ENCODE measurements at regions not wholly inside any gene's neighbourhood (a gene's known extent, or its start where the extent isn't known, plus 50 kb on each side); places are given as distances from the start of the nearest gene placed in this dataset.
"Not testable (repeated sequence)": the region's sequence is repeated elsewhere in the genome, so short reads cannot be mapped to it uniquely, and the experiment has no call there.

GRCh38 chr3:74842141-74842540 is 227.7 kb upstream of the CNTN3 start:
- intact Hi-C loops (cut with DNase I), result no loop called here
- no peak for DNase-seq (ENCODE audit: low spot score)

GRCh38 chr3:74839566-74839965 is 225.1 kb upstream of the CNTN3 start:
- intact Hi-C loops (cut with DNase I), result no loop called here
- no peak for DNase-seq (ENCODE audit: low spot score)

GRCh38 chr3:74832925-74833324 is 218.5 kb upstream of the CNTN3 start:
- no peak for DNase-seq (ENCODE audit: low spot score)
- intact Hi-C loops (cut with DNase I), result no loop called here

GRCh38 chr3:74830845-74831244 is 216.4 kb upstream of the CNTN3 start:
- intact Hi-C loops (cut with DNase I); DNase-seq (ENCODE audit: low spot score): not testable (repeated sequence)

GRCh38 chr3:74825404-74825803 is 210.9 kb upstream of the CNTN3 start:
- DNase-seq (ENCODE audit: low spot score); intact Hi-C loops (cut with DNase I): not testable (repeated sequence)

- no peak for DNase-seq (ENCODE audit: low spot score)
- intact Hi-C loops (cut with DNase I), result no loop called here
Measured at GRCh38 chr3:74824366-74824765, 209.9 kb upstream of the CNTN3 start.

GRCh38 chr3:74814181-74814580 is 199.7 kb upstream of the CNTN3 start:
- DNase-seq (ENCODE audit: low spot score), result no peak
- intact Hi-C loops (cut with DNase I), result no loop called here

- intact Hi-C loops (cut with DNase I), result no loop called here
- DNase-seq (ENCODE audit: low spot score), result no peak
Measured at GRCh38 chr3:74812756-74813155, 198.3 kb upstream of the CNTN3 start.

GRCh38 chr3:74808506-74809275 is 194.2 kb upstream of the CNTN3 start:
- no peak for DNase-seq (ENCODE audit: low spot score)
- intact Hi-C loops (cut with DNase I), result no loop called here

GRCh38 chr3:74801924-74802323 is 187.5 kb upstream of the CNTN3 start:
- no peak for DNase-seq (ENCODE audit: low spot score)
- intact Hi-C loops (cut with DNase I), result no loop called here

- DNase-seq (ENCODE audit: low spot score), result no peak
- intact Hi-C loops (cut with DNase I), result no loop called here
Measured at GRCh38 chr3:74789111-74789510, 174.7 kb upstream of the CNTN3 start.

- DNase-seq (ENCODE audit: low spot score), result no peak
- intact Hi-C loops (cut with DNase I), result no loop called here
Measured at GRCh38 chr3:74787011-74787410, 172.6 kb upstream of the CNTN3 start.

GRCh38 chr3:74771401-74771800 is 156.9 kb upstream of the CNTN3 start:
- intact Hi-C loops (cut with DNase I), result no loop called here
- no peak for DNase-seq (ENCODE audit: low spot score)

GRCh38 chr3:74768010-74768409 is 153.6 kb upstream of the CNTN3 start:
- intact Hi-C loops (cut with DNase I), result no loop called here
- DNase-seq (ENCODE audit: low spot score), result no peak

GRCh38 chr3:74766405-74766804 is 151.9 kb upstream of the CNTN3 start:
- DNase-seq (ENCODE audit: low spot score), result no peak

GRCh38 chr3:74763830-74764229 is 149.4 kb upstream of the CNTN3 start:
- intact Hi-C loops (cut with DNase I), result no loop called here

More at GRCh38 chr3:74766405-74766804, 151.9 kb upstream of the CNTN3 start:
- intact Hi-C loops (cut with DNase I), result no loop called here

GRCh38 chr3:74756674-74757073 is 142.2 kb upstream of the CNTN3 start:
- intact Hi-C loops (cut with DNase I), result no loop called here

More at GRCh38 chr3:74763830-74764229, 149.4 kb upstream of the CNTN3 start:
- no peak for DNase-seq (ENCODE audit: low spot score)

GRCh38 chr3:74752290-74752689 is 137.8 kb upstream of the CNTN3 start:
- intact Hi-C loops (cut with DNase I), result no loop called here
- DNase-seq (ENCODE audit: low spot score), result no peak

More at GRCh38 chr3:74756674-74757073, 142.2 kb upstream of the CNTN3 start:
- no peak for DNase-seq (ENCODE audit: low spot score)

GRCh38 chr3:74751775-74752174 is 137.3 kb upstream of the CNTN3 start:
- peak; percentile 76 for DNase-seq (ENCODE audit: low spot score)
- intact Hi-C loops (cut with DNase I), result no loop called here

- no peak for DNase-seq (ENCODE audit: low spot score)
- intact Hi-C loops (cut with DNase I), result no loop called here
Measured at GRCh38 chr3:74750901-74751300, 136.4 kb upstream of the CNTN3 start.

- intact Hi-C loops (cut with DNase I), result no loop called here
- no peak for DNase-seq (ENCODE audit: low spot score)
Measured at GRCh38 chr3:74739242-74739641, 124.8 kb upstream of the CNTN3 start.
